MCF 10A (cell line): ENCODE measurements at regions not wholly inside any gene's neighbourhood (a gene's known extent, or its start where the extent isn't known, plus 50 kb on each side); places are given as distances from the start of the nearest gene placed in this dataset.

Source experiments
- BruUV-seq: library from RNA; stranded (reverse); fragments of 400-500 nt; replicated peaks from 2 replicates; lab custom pipeline; 2021; lab: Mats Ljungman, UMichigan
- CTCF ChIA-PET: fragments of 300-600 bp; sonication (Branson Sonifier 250); formaldehyde crosslinking; extraction: SDS; loops from one replicate; lab custom pipeline; 2021; ENCODE audit warnings: antibody characterized with exemption, inconsistent platforms; lab: Yijun Ruan, JAX
- POLR2A ChIA-PET: fragments of 300-600, 350-650 bp; sonication (Branson Sonifier 250); formaldehyde crosslinking; extraction: SDS; loops from one replicate; lab custom pipeline; 2020; ENCODE audit warnings: antibody characterized with exemption, inconsistent platforms; lab: Yijun Ruan, JAX
- DNase-seq: peaks from one replicate; pipeline ENCODE4 v3.0.0-alpha.2; 2018; ENCODE audit not compliant: unreplicated experiment
- H3K27ac Mint-ChIP-seq: one replicate; pipeline ENCODE4 v1.8.0; 2022; ENCODE audit warnings: mild to moderate bottlenecking, low read depth, mixed read lengths; ENCODE audit not compliant: unreplicated experiment
- H3K27me3 Mint-ChIP-seq: one replicate; pipeline ENCODE4 v1.8.0; 2022; ENCODE audit warnings: mixed read lengths; ENCODE audit not compliant: insufficient read depth, unreplicated experiment
- H3K36me3 Mint-ChIP-seq: one replicate; pipeline ENCODE4 v1.8.0; 2022; ENCODE audit warnings: mild to moderate bottlenecking, moderate library complexity, mixed read lengths; ENCODE audit not compliant: insufficient read depth, unreplicated experiment
- H3K4me1 Mint-ChIP-seq: one replicate; pipeline ENCODE4 v1.8.0; 2022; ENCODE audit warnings: mixed read lengths; ENCODE audit not compliant: insufficient read depth, unreplicated experiment
- H3K4me3 Mint-ChIP-seq: one replicate; pipeline ENCODE4 v1.8.0; 2022; ENCODE audit warnings: mild to moderate bottlenecking, moderate library complexity, mixed read lengths; ENCODE audit not compliant: unreplicated experiment
- H3K9me3 Mint-ChIP-seq: one replicate; pipeline ENCODE4 v1.8.0; 2022; ENCODE audit warnings: mixed read lengths; ENCODE audit not compliant: unreplicated experiment
- CTCF ChIP-seq: fragments of 200-600 bp; IDR thresholded peaks from one replicate; pipeline ENCODE4 v1.8.0; 2022; ENCODE audit warnings: antibody characterized with exemption, mild to moderate bottlenecking; ENCODE audit not compliant: unreplicated experiment
- intact Hi-C: fragments of 100-400 bp; cut with micrococcal nuclease; formaldehyde crosslinking; loops from 2 replicates; pipeline ENCODE4 v1.14.1; 2022

GRCh38 chr6:16849988-16850680 lies 88.9 kb upstream of the ATXN1 start:
- Mint-ChIP-seq H3K27ac (no peak overlapping the region), H3K9me3 (no peaks in the 10 kb centered on the region), H3K4me3 (no peak overlapping the region), H3K36me3 (no peaks in the 10 kb centered on the region), H3K4me1 (peaks cover 17% of the 10 kb centered on the region), H3K27me3 (no peaks in the 10 kb centered on the region)
- ChIA-PET POLR2A (interaction anchor here (0.6 kb wide), 1 partner anchor 31 kb away, joined by 7 read pairs; no protein-coding TSS in a partner anchor), CTCF (interaction anchor here (0.6 to 0.7 kb wide), 2 partner anchors 125 to 1991 kb away, joined by 4 to 7 read pairs; no protein-coding TSS in a partner anchor)
- no peak for TF ChIP-seq CTCF
- no TSS peak for BruUV-seq
- intact Hi-C loops: no loop called here
- DNase-seq: no peak

GRCh38 chr6:16849280-16849987 lies 88.2 kb upstream of the ATXN1 start:
- Mint-ChIP-seq H3K36me3 (no peaks in the 10 kb centered on the region), H3K27me3 (no peaks in the 10 kb centered on the region), H3K4me1 (peaks cover 17% of the 10 kb centered on the region), H3K9me3 (no peaks in the 10 kb centered on the region), H3K4me3 (no peak overlapping the region), H3K27ac (no peak overlapping the region)
- BruUV-seq: no TSS peak
- intact Hi-C loops: no loop called here
- ChIA-PET CTCF (interaction anchor here (0.6 kb wide), 1 partner anchor 114 kb away, joined by 3 read pairs; no protein-coding TSS in a partner anchor), POLR2A (no interaction called here)
- TF ChIP-seq CTCF: no peak
- DNase-seq: peak; percentile 5

- H3K4me1 Mint-ChIP-seq: peaks cover 11% of the 10 kb centered on the region
- no peaks in the 10 kb centered on the region for H3K9me3 Mint-ChIP-seq
- H3K36me3 Mint-ChIP-seq: no peaks in the 10 kb centered on the region
- no peak overlapping the region for H3K27ac Mint-ChIP-seq
- ChIA-PET CTCF (interaction anchor here (1.1 kb wide), 1 partner anchor 513 kb away, joined by 3 read pairs; no protein-coding TSS in a partner anchor), POLR2A (no interaction called here)
- H3K27me3 Mint-ChIP-seq: no peaks in the 10 kb centered on the region
- no peak overlapping the region for H3K4me3 Mint-ChIP-seq
- DNase-seq: no peak
- no TSS peak for BruUV-seq
- TF ChIP-seq CTCF: no peak
- intact Hi-C loops: no loop called here
Observed at GRCh38 chr6:16846399-16846778, 85.1 kb upstream of the ATXN1 start.

- ChIA-PET CTCF (interaction anchor here (0.9 kb wide), 1 partner anchor 157 kb away, joined by 3 read pairs; no protein-coding TSS in a partner anchor), POLR2A (no interaction called here)
- H3K4me1 Mint-ChIP-seq: peaks cover 5% of the 10 kb centered on the region
- DNase-seq: no peak
- BruUV-seq: no TSS peak
- H3K9me3 Mint-ChIP-seq: no peaks in the 10 kb centered on the region
- no peak overlapping the region for H3K27ac Mint-ChIP-seq
- no peaks in the 10 kb centered on the region for H3K27me3 Mint-ChIP-seq
- TF ChIP-seq CTCF: no peak
- no peak overlapping the region for H3K4me3 Mint-ChIP-seq
- no peaks in the 10 kb centered on the region for H3K36me3 Mint-ChIP-seq
- intact Hi-C loops: no loop called here
Observed at GRCh38 chr6:16844183-16844582, 82.9 kb upstream of the ATXN1 start.
